Testis (tissue), 2 donors: ENCODE measurements at regions not wholly inside any gene's neighbourhood (a gene's known extent, or its start where the extent isn't known, plus 50 kb on each side); places are given as distances from the start of the nearest gene placed in this dataset.
"Not testable (repeated sequence)": the region's sequence is repeated elsewhere in the genome, so short reads cannot be mapped to it uniquely, and the experiment has no call there.

Source experiments
- POLR2A ChIP-seq: fragments of 450-650 bp; IDR thresholded peaks from one replicate; pipeline ENCODE4 v1.6.1; 2017; ENCODE audit warnings: antibody characterized with exemption, mild to moderate bottlenecking, moderate library complexity
- TF ChIP-seq, protein P1 (sequence below), 3 experiments: fragments of 450-650 bp in 2 of 3; fragments of 200-600 bp in 1 of 3; sonication (generic) in 1 of 3; IDR thresholded peaks; one replicate each; pipeline ENCODE4 v1.5.1; 2016 to 2019; ENCODE audit warnings: antibody characterized with exemption in 3 of 3, mild to moderate bottlenecking in 2 of 3, moderate library complexity in 1 of 3

- TF ChIP-seq POLR2A, result not testable (repeated sequence)
- TF ChIP-seq, protein P1, sequence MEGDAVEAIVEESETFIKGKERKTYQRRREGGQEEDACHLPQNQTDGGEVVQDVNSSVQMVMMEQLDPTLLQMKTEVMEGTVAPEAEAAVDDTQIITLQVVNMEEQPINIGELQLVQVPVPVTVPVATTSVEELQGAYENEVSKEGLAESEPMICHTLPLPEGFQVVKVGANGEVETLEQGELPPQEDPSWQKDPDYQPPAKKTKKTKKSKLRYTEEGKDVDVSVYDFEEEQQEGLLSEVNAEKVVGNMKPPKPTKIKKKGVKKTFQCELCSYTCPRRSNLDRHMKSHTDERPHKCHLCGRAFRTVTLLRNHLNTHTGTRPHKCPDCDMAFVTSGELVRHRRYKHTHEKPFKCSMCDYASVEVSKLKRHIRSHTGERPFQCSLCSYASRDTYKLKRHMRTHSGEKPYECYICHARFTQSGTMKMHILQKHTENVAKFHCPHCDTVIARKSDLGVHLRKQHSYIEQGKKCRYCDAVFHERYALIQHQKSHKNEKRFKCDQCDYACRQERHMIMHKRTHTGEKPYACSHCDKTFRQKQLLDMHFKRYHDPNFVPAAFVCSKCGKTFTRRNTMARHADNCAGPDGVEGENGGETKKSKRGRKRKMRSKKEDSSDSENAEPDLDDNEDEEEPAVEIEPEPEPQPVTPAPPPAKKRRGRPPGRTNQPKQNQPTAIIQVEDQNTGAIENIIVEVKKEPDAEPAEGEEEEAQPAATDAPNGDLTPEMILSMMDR (IDR thresholded peaks at IDR 0.05), result not testable (repeated sequence)
Observed at GRCh38 chr16:34001961-34002360, 542.5 kb downstream of the TP53TG3F start.
